HepG2 (cell line): ENCODE measurements at regions not wholly inside any gene's neighbourhood (a gene's known extent, or its start where the extent isn't known, plus 50 kb on each side); places are given as distances from the start of the nearest gene placed in this dataset.

Source experiments
- ATAC-seq: fragments of 200-7000 bp; cut with Tn5 transposase; 3 replicates; pipeline ENCODE4 v1.9.1; 2020; ENCODE audit warnings: mild to moderate bottlenecking, moderate library complexity
- BruUV-seq: library from RNA; stranded (reverse); fragments of 400-500 nt; replicated peaks from 2 replicates; lab custom pipeline; 2021; lab: Mats Ljungman, UMichigan
- CTCF ChIA-PET: fragments of 300-600 bp; formaldehyde crosslinking; extraction: SDS; loops from one replicate; lab custom pipeline; 2021; ENCODE audit warnings: low total read pairs, inconsistent platforms, low intra/inter-chr PET ratio; lab: Yijun Ruan, JAX
- POLR2A ChIA-PET: fragments of 350-600 bp; sonication (Branson Sonifier 250); formaldehyde crosslinking; loops from one replicate; lab custom pipeline; 2020; ENCODE audit warnings: antibody characterized with exemption, inconsistent platforms; lab: Yijun Ruan, JAX
- DNase-seq: peaks from one replicate; pipeline ENCODE4 v3.0.0-alpha.2; 2015; ENCODE audit warnings: low spot score
- FAIRE-seq: peaks from 3 replicates; lab custom pipeline; 2011; peaks lifted over from hg19 to GRCh38; lab: Jason Lieb, UNC
- H2AFZ ChIP-seq: one replicate; pipeline ENCODE4 v1.6.1; 2011; ENCODE audit warnings: low read length, inconsistent platforms
- H3K27ac ChIP-seq: fragments of 300-600 bp; 3 replicates; pipeline ENCODE4 v1.8.0; 2011; ENCODE audit warnings: mixed run types, mild to moderate bottlenecking, mixed read lengths, low read length, inconsistent platforms; ENCODE audit not compliant: insufficient read depth; ENCODE audit errors: extremely low read length
- H3K27me3 ChIP-seq, 2 experiments: fragments of 200-600 bp in 1 of 2; 2 replicates in 1 of 2; 3 replicates in 1 of 2; pipeline versions ENCODE4 v1.6.0 to v1.8.0; 2011; ENCODE audit warnings: low read length in 2 of 2, mild to moderate bottlenecking in 2 of 2, moderate library complexity in 2 of 2, inconsistent platforms in 1 of 2; ENCODE audit not compliant: insufficient read depth in 2 of 2, control insufficient read depth in 1 of 2
- H3K36me3 ChIP-seq, 2 experiments: fragments of 200-600 bp in 1 of 2; replicated peaks in 1 of 2; 2 replicates in 1 of 2; 3 replicates in 1 of 2; pipeline versions ENCODE4 v1.5.1 to v1.8.0; 2011; ENCODE audit warnings: low read length in 2 of 2, inconsistent platforms in 1 of 2; ENCODE audit not compliant: insufficient read depth in 2 of 2, control insufficient read depth in 1 of 2
- H3K4me1 ChIP-seq: 2 replicates; pipeline ENCODE4 v1.5.1; 2012; ENCODE audit warnings: low read length, inconsistent platforms; ENCODE audit not compliant: insufficient read depth
- H3K4me2 ChIP-seq: 2 replicates; pipeline ENCODE4 v1.6.0; 2011; ENCODE audit warnings: low read depth, low read length, inconsistent platforms
- H3K4me3 ChIP-seq, 3 experiments: fragments of 200-600 bp in 1 of 3; sonication (generic), shearing (Covaris generic) in 1 of 3; replicated peaks in 1 of 3; 2 replicates each; pipeline ENCODE4 v1.5.1; 2011 to 2016; ENCODE audit warnings: low read length in 3 of 3, inconsistent platforms in 2 of 3, low read depth in 2 of 3, mild to moderate bottlenecking in 2 of 3, control low read depth in 1 of 3, mixed read lengths in 1 of 3; ENCODE audit not compliant: insufficient read depth in 1 of 3
- H3K79me2 ChIP-seq: one replicate; pipeline ENCODE4 v1.6.1; 2011; ENCODE audit warnings: low read length, inconsistent platforms; ENCODE audit not compliant: insufficient read depth
- H3K9ac ChIP-seq: 2 replicates; pipeline ENCODE4 v1.6.0; 2011; ENCODE audit warnings: mild to moderate bottlenecking, low read depth, low read length, inconsistent platforms; ENCODE audit not compliant: insufficient read depth
- H3K9me3 ChIP-seq: 2 replicates; pipeline ENCODE4 v1.5.1; 2012; ENCODE audit warnings: mild to moderate bottlenecking, low read length
- H4K20me1 ChIP-seq: 2 replicates; pipeline ENCODE4 v1.6.0; 2011; ENCODE audit warnings: inconsistent platforms, mild to moderate bottlenecking, low read length, moderate library complexity; ENCODE audit not compliant: insufficient read depth
- HINFP ChIP-seq: sonication (generic); formaldehyde crosslinking; IDR thresholded peaks from 2 replicates; pipeline ENCODE4 v1.4.0; 2020; ENCODE audit warnings: low read depth, mild to moderate bottlenecking, missing genetic modification reagents
- SRSF4 ChIP-seq: fragments of 200-400 bp; formaldehyde crosslinking; IDR thresholded peaks from one replicate; pipeline ENCODE4 v1.6.1; 2018; ENCODE audit warnings: mild to moderate bottlenecking, low read depth, low read length, moderate library complexity; ENCODE audit not compliant: poor library complexity, severe bottlenecking
- ZBTB7A ChIP-seq: sonication (generic); formaldehyde crosslinking; IDR thresholded peaks from 2 replicates; pipeline ENCODE4 v1.8.0; 2022; ENCODE audit warnings: mild to moderate bottlenecking, missing genetic modification reagents
- ZNF350 ChIP-seq: sonication (generic); formaldehyde crosslinking; IDR thresholded peaks from 2 replicates; pipeline ENCODE4 v1.4.0; 2020; ENCODE audit warnings: mild to moderate bottlenecking, low read depth, missing genetic modification reagents, borderline replicate concordance
- ZNF772 ChIP-seq: sonication (generic); formaldehyde crosslinking; IDR thresholded peaks from 2 replicates; pipeline ENCODE4 v1.5.0; 2020; ENCODE audit warnings: mild to moderate bottlenecking, missing genetic modification reagents
- WGBS: methylation state at CpG from one replicate; pipeline ENCODE4 v1.1.6; 2017; ENCODE audit warnings: low lambda C conversion rate; 5-methylcytosine and 5-hydroxymethylcytosine counted together
- in situ Hi-C: cut with HindIII; loops from 2 replicates; pipeline ENCODE4 v1.10.0; 2017; ENCODE audit warnings: low pct_unique_long_range_greater_than_20kb; ENCODE audit not compliant: extremely low pct_ligation_motif_present
- intact Hi-C: fragments of 100-400 bp; cut with micrococcal nuclease; formaldehyde crosslinking; loops from one replicate; pipeline ENCODE4 v1.10.0; 2022; ENCODE audit not compliant: unreplicated experiment
- TF ChIP-seq, protein P1 (sequence below): sonication (generic); IDR thresholded peaks from 2 replicates; pipeline ENCODE4 v1.6.1; 2016; ENCODE audit warnings: low read depth, borderline replicate concordance

DNA sequence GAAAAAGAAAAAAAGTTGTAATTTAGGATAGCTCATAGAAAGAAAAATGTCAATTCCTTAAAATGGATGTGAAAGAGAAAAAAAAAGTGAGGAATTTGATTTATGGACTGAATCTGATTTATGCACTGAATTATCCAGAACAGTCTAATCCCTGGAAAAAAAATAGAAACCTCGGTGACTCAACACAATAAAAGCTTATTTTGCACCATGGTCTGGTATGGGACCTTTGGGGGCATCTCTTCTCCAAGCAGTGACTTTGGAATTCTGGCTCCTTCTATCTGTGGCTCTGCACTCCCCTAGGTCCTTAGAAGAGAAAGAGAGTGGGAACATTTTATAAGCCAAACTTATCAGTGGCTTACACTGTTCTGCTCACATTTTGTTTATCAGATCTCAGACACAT is 471.7 kb upstream of the B3GALT2 start:
- POLR2A ChIA-PET, result no interaction called here
- peaks cover 20% of the 10 kb centered on the region for H3K9me3 ChIP-seq
- FAIRE-seq, result no peak
- no peak overlapping the region for H2AFZ ChIP-seq
- no peaks in the 10 kb centered on the region for H3K27me3 ChIP-seq
- no peak for ATAC-seq
- WGBS, result 5% methylated on average over 1 of the region's 1 CpG
- CTCF ChIA-PET, result no interaction called here
- DNase-seq, result no peak
- no peak overlapping the region for H3K4me3 ChIP-seq
- intact Hi-C loops (no loop called here), in situ Hi-C loops (no loop called here)
- H3K27ac ChIP-seq, result no peak overlapping the region
- no peak overlapping the region for H3K4me2 ChIP-seq
- no peak overlapping the region for H3K9ac ChIP-seq
- no peaks in the 10 kb centered on the region for H3K36me3 ChIP-seq
- no peaks in the 10 kb centered on the region for H4K20me1 ChIP-seq
- TF ChIP-seq ZNF772 (CRISPR knock-in tag) (no peak), ZBTB7A (no peak), ZNF350 (CRISPR knock-in tag) (no peak), SRSF4 (no peak)
- TF ChIP-seq, protein P1, sequence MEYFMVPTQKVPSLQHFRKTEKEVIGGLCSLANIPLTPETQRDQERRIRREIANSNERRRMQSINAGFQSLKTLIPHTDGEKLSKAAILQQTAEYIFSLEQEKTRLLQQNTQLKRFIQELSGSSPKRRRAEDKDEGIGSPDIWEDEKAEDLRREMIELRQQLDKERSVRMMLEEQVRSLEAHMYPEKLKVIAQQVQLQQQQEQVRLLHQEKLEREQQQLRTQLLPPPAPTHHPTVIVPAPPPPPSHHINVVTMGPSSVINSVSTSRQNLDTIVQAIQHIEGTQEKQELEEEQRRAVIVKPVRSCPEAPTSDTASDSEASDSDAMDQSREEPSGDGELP, result no peak
- TF ChIP-seq, all 625 proteins: peak for 0
- H3K4me1 ChIP-seq, result no peaks in the 10 kb centered on the region
- no TSS peak for BruUV-seq
- H3K79me2 ChIP-seq, result no peaks in the 10 kb centered on the region

- Histone ChIP-seq H3K27me3 (no peaks in the 10 kb centered on the region), H4K20me1 (no peaks in the 10 kb centered on the region), H3K27ac (no peak overlapping the region), H2AFZ (no peak overlapping the region), H3K9ac (no peak overlapping the region), H3K4me1 (no peaks in the 10 kb centered on the region), H3K4me3 (no peak overlapping the region), H3K79me2 (no peaks in the 10 kb centered on the region), H3K9me3 (peaks cover 20% of the 10 kb centered on the region), H3K36me3 (no peaks in the 10 kb centered on the region), H3K4me2 (no peak overlapping the region)
- WGBS, result 34% methylated on average over 3 of the region's 3 CpGs
- no peak for DNase-seq
- no peak for FAIRE-seq
- BruUV-seq, result no TSS peak
- no peak for ATAC-seq
- intact Hi-C loops, result no loop called here
- POLR2A ChIA-PET, result no interaction called here
- in situ Hi-C loops, result no loop called here
- no peak for TF ChIP-seq HINFP (CRISPR knock-in tag)
- CTCF ChIA-PET, result no interaction called here
Measured at GRCh38 chr1:193657552-193657951, 471.1 kb upstream of the B3GALT2 start.
